ENCODE measurements at regions not wholly inside any gene's neighbourhood (a gene's known extent, or its start where the extent isn't known, plus 50 kb on each side); places are given as distances from the start of the nearest gene placed in this dataset.

- TF ChIP-seq, protein P1, sequence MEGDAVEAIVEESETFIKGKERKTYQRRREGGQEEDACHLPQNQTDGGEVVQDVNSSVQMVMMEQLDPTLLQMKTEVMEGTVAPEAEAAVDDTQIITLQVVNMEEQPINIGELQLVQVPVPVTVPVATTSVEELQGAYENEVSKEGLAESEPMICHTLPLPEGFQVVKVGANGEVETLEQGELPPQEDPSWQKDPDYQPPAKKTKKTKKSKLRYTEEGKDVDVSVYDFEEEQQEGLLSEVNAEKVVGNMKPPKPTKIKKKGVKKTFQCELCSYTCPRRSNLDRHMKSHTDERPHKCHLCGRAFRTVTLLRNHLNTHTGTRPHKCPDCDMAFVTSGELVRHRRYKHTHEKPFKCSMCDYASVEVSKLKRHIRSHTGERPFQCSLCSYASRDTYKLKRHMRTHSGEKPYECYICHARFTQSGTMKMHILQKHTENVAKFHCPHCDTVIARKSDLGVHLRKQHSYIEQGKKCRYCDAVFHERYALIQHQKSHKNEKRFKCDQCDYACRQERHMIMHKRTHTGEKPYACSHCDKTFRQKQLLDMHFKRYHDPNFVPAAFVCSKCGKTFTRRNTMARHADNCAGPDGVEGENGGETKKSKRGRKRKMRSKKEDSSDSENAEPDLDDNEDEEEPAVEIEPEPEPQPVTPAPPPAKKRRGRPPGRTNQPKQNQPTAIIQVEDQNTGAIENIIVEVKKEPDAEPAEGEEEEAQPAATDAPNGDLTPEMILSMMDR (IDR thresholded peaks at IDR 0.05; ENCODE audit: control insufficient read depth, insufficient read depth, low read depth, low read length, missing control alignments): no peak
- no peak for DNase-seq (ENCODE audit: low read depth)
- no peak overlapping the region for H3K4me3 ChIP-seq (ENCODE audit: control insufficient read depth, low read depth, low read length)
These were observed 302.8 kb downstream of the MATN1 start for GRCh38 chr1:30420519-30421050.

DNA sequence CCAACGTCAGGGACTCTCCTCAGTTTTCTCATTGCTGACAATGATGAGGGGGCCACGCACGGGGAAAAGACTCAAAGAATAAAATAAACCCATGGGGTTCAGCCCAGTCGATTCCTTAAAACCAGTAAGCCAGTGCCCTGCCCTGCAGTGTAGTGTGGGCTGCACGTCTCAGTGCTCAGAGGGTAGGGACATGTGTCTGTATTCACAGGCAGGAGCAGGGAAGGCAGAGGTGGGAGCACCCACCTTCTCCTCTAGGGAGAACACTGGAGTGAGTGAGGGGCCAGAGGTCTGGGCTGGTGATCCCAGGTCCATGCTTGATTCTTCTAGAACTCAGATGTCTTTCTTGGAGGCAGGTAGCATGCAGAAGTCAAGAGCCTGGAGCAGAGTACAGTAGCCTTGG, 303.6 kb downstream of the MATN1 start:
- TF ChIP-seq, protein P1 (IDR thresholded peaks at IDR 0.05; ENCODE audit: control insufficient read depth, insufficient read depth, low read depth, low read length, missing control alignments): no peak
- no peak overlapping the region for H3K4me3 ChIP-seq (ENCODE audit: control insufficient read depth, low read depth, low read length)
- no peak for DNase-seq (ENCODE audit: low read depth)

- no peak overlapping the region for H3K4me3 ChIP-seq (ENCODE audit: control insufficient read depth, low read depth, low read length)
- no peak for DNase-seq (ENCODE audit: low read depth)
- TF ChIP-seq, protein P1 (IDR thresholded peaks at IDR 0.05; ENCODE audit: control insufficient read depth, insufficient read depth, low read depth, low read length, missing control alignments): no peak
These were observed 304.3 kb downstream of the MATN1 start for GRCh38 chr1:30418939-30419720.

DNA sequence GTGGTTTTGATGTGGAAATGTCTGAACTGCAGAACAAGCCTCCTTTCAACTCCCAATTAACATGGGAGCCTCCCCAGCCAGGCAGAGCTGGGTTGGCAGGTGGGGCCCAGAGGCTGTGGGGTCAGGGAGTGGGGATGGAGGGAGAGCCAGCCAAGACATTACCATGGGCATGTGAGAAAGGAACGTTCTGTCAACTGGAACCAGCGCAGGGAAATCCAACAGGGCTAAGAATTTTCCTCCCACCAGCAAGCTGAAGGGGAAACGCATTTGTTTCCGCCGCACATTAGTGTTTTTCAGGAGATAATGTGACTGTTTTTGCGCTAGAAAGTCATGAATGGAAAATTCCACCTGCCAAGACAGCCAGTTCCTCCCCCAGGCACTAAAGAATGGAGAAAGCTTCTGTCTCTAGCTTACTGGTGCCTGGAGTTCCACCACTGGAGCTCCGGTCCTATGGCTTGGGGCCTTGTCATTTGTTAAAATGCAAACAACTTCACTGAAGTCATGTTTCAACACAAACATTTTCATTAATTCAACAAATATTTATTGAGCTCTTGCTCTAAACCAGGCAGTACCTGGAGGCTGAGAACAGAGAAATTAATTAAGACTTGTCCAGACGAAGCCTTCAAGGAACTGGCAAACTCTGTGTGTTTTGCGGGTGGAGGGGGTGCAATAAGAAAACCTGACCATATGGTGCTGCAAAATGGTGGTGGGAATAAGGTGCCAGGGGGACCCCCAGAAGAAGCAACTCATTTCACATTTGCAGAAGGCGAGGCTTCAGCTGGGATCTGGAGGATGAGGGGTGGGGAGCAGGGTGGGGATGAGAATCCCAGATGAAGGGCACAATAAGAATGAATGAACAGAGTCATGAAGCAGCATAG, 305.1 kb downstream of the MATN1 start:
- TF ChIP-seq, protein P1 (IDR thresholded peaks at IDR 0.05; ENCODE audit: control insufficient read depth, insufficient read depth, low read depth, low read length, missing control alignments): no peak
- no peak overlapping the region for H3K4me3 ChIP-seq (ENCODE audit: control insufficient read depth, low read depth, low read length)
- no peak for DNase-seq (ENCODE audit: low read depth)

GRCh38 chr1:30417701-30418046, 305.7 kb downstream of the MATN1 start:
- H3K4me3 ChIP-seq (ENCODE audit: control insufficient read depth, low read depth, low read length): no peak overlapping the region
- TF ChIP-seq, protein P1 (IDR thresholded peaks at IDR 0.05; ENCODE audit: control insufficient read depth, insufficient read depth, low read depth, low read length, missing control alignments): no peak
- DNase-seq (ENCODE audit: low read depth): no peak

DNA sequence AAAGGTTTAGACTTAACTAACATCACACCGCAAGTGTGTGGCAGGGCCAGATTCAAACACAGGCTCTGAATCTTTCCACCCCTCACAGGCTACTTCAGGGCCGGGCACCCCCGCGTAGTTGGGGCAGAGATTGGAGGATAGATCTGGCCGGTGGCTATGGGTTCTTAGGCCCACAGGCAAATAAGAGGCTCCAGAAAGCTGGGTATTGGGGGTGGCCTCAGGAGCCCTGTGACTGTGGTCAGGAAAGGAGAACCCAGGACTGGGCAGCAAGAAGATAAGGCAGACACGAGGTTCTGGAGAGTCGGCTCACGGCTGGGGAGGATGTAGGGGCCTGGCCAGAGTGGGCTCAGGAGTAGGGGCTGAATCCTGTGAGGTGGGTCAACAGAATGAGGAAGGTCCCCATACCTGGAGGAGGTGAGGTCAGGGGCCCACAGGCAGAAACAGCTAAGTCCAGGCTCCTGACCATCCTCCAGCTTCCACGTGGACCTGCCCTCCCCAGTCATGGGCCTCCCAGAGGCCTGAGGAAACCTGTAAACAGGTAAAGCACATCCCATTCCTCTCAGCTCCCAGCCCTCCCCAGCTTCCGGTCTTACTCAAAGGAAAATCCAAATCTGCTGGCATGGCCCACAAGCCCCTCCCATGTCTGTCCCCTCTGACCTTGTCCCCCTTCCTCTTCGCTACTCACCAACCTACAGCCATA, 306.2 kb downstream of the MATN1 start:
- TF ChIP-seq, protein P1 (IDR thresholded peaks at IDR 0.05; ENCODE audit: control insufficient read depth, insufficient read depth, low read depth, low read length, missing control alignments): no peak
- DNase-seq (ENCODE audit: low read depth): no peak
- H3K4me3 ChIP-seq (ENCODE audit: control insufficient read depth, low read depth, low read length): no peak overlapping the region

Measured in AG09309 (cell line).